Kasumi-1 (cell line): ENCODE measurements at regions not wholly inside any gene's neighbourhood (a gene's known extent, or its start where the extent isn't known, plus 50 kb on each side); places are given as distances from the start of the nearest gene placed in this dataset.

Experiments used
- DNase-seq, 2 experiments: peaks; one replicate each; lab custom pipeline; 2025; lab: John Stamatoyannopoulos, UW

- DNase-seq, result no peak
Measured at GRCh38 chr5:42351956-42352355, 71.3 kb upstream of the GHR start.

GRCh38 chr5:42360056-42360455 is 63.2 kb upstream of the GHR start:
- no peak for DNase-seq

- DNase-seq, result no peak
Measured at GRCh38 chr5:42360616-42361314, 62.5 kb upstream of the GHR start.

- DNase-seq, result no peak
Measured at GRCh38 chr5:42361315-42361688, 61.9 kb upstream of the GHR start.

GRCh38 chr5:42366051-42366450 is 57.2 kb upstream of the GHR start:
- DNase-seq, result no peak
